ENCODE measurements at regions not wholly inside any gene's neighbourhood (a gene's known extent, or its start where the extent isn't known, plus 50 kb on each side); places are given as distances from the start of the nearest gene placed in this dataset.

DNA sequence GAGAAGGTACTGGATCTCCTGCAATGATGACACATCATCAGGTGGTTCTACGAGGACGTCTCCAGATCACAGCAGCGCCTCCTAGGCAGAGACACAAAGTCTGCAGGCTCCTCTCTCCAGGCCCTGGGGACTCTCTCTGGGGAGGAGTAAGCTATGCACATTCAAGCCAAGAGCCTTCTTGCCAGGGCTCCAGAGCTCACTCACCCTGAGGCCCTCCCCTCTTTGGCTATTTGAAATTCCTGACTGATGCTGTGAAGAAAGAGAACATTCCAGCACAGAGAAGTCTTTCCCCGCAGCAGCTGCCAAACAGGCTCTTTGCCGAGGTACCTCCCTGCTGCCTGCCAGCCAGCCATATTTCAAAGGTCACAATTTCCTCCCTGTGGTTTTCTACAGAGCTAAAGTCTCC, 204.9 kb downstream of the CSNK2A3 start:
- ChIA-PET POLR2A (interaction anchor here (0.7 kb wide), 1 partner anchor 103 kb away, joined by 3 read pairs; no protein-coding TSS in a partner anchor), CTCF (interaction anchor here (0.6 to 3.2 kb wide), 10 partner anchors 8 to 640 kb away, joined by 3 to 30 read pairs (median 4); no protein-coding TSS in a partner anchor)
- TF ChIP-seq, protein P1, sequence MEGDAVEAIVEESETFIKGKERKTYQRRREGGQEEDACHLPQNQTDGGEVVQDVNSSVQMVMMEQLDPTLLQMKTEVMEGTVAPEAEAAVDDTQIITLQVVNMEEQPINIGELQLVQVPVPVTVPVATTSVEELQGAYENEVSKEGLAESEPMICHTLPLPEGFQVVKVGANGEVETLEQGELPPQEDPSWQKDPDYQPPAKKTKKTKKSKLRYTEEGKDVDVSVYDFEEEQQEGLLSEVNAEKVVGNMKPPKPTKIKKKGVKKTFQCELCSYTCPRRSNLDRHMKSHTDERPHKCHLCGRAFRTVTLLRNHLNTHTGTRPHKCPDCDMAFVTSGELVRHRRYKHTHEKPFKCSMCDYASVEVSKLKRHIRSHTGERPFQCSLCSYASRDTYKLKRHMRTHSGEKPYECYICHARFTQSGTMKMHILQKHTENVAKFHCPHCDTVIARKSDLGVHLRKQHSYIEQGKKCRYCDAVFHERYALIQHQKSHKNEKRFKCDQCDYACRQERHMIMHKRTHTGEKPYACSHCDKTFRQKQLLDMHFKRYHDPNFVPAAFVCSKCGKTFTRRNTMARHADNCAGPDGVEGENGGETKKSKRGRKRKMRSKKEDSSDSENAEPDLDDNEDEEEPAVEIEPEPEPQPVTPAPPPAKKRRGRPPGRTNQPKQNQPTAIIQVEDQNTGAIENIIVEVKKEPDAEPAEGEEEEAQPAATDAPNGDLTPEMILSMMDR (IDR thresholded peaks at IDR 0.05; ENCODE audit: insufficient read depth, low read length, missing control alignments) = peak; percentile 49
- peak; percentile 79 for DNase-seq (ENCODE audit: low read depth, low spot score)
- H3K4me3 ChIP-seq (ENCODE audit: low read depth, low read length) = no peak overlapping the region

DNA sequence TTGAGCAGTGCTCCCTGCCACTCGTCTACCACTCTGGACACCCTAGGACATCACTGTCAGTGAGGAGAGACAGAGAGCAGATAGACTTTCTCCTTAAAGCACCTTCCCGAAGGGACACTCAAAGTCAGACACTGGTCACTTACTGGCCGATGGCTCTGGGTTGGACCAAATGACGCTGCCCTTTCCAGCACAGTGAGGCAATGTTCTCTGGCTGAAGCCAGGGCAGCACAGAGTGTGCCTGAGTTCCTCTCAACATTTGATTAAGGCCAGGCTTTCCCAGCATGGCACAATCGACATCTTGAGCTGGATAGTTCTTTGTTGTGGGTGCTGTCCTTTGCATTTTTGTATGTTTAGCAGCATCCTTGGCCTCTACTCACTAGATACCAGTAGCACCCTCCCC, 206.2 kb downstream of the CSNK2A3 start:
- DNase-seq (ENCODE audit: low read depth, low spot score) = no peak
- H3K4me3 ChIP-seq (ENCODE audit: low read depth, low read length) = no peak overlapping the region
- ChIA-PET POLR2A (no interaction called here), CTCF (interaction anchor here (0.8 to 3.2 kb wide), 6 partner anchors 8 to 641 kb away, joined by 3 to 30 read pairs (median 4); no protein-coding TSS in a partner anchor)
- TF ChIP-seq, protein P1 (IDR thresholded peaks at IDR 0.05; ENCODE audit: insufficient read depth, low read length, missing control alignments) = no peak

DNA sequence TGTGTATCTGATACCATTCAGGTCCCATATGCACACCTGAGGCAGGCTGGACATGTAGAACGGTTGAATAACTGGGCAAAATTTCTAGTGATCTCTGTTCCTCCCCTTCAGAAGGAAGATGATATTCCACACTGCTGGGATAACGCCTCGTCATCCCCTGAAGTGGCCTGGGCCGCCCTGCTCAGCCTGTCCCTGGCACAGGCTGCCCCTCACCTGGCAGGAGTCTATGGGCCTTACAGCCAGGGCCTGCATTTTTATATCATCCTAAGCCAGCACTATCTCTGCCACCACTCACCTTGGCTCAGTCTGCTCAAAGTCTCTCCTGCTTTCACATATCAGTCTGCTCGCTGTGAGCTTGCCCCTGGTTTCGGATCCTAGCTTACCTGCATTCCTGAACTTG, 209.2 kb downstream of the CSNK2A3 start:
- TF ChIP-seq, protein P1 (IDR thresholded peaks at IDR 0.05; ENCODE audit: insufficient read depth, low read length, missing control alignments) = no peak
- POLR2A ChIA-PET = no interaction called here
- DNase-seq (ENCODE audit: low read depth, low spot score) = no peak
- no peak overlapping the region for H3K4me3 ChIP-seq (ENCODE audit: low read depth, low read length)
- CTCF ChIA-PET = interaction anchor here (1.1 kb wide), 1 partner anchor 13 kb away, joined by 3 read pairs; no protein-coding TSS in a partner anchor

DNA sequence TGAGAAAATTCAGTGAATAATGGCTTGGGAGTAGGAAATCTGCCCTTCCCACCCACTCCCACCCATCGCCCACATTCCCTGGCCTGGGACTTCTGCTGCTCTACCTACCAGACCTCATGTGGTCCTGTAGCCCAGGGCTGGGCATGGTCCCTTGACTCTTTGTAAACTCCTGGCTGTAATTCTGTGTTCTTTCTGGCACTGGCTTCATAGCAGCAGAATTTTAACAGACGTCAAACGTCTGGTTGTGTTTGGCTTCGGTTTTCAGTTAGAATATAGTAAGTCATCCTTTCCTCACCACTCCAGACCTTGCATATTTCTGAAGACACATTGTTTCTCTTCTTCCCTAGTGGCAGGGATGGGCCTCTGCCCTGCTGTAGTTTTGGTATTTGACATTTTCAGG, 210.6 kb downstream of the CSNK2A3 start:
- H3K4me3 ChIP-seq (ENCODE audit: low read depth, low read length) = no peak overlapping the region
- ChIA-PET POLR2A (no interaction called here), CTCF (no interaction called here)
- TF ChIP-seq, protein P1 (IDR thresholded peaks at IDR 0.05; ENCODE audit: insufficient read depth, low read length, missing control alignments) = no peak
- DNase-seq (ENCODE audit: low read depth, low spot score) = no peak

DNA sequence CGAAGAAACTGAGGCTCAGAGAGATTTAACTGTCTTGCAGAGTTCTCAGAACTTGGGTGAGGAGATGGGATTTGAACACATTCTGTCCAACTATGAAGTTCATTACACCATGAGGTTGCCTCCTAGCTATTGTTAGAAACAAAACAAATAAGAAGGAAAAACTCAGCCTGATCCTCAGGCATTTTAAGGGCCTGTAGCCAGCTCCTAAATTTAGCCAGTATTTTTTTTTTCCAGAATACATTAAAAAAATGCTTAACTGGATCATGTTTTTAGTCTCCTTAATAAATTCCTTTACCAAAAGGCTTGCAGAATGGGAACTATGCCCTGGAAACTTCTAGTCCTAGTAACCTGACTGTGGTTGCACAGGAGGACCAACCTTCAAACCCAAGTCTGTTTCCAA, 212.0 kb downstream of the CSNK2A3 start:
- TF ChIP-seq, protein P1 (IDR thresholded peaks at IDR 0.05; ENCODE audit: insufficient read depth, low read length, missing control alignments) = no peak
- CTCF ChIA-PET = interaction anchor here (1.3 to 1.6 kb wide), 2 partner anchors 14 to 28 kb away, joined by 3 to 6 read pairs; no protein-coding TSS in a partner anchor
- POLR2A ChIA-PET = no interaction called here

DNA sequence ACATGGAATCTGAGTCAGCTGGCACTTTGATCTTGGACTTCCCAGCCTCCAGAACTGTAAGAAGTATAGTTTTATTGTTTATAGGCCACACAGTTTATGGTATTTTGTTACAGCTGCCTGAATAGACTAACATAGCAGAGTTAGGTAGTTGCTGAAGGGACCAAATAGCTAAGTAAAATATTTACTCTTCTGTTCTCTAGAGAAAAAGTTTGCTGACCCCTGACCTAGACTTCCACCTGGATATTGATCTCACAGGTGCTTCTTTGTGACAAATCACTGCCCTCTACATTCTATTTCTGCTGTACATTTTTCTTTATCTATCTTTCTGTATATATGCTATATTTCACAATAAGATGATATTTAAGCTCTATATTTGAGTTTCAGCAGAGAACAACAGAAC, 212.5 kb downstream of the CSNK2A3 start:
- ChIA-PET POLR2A (no interaction called here), CTCF (interaction anchor here (1.3 to 1.6 kb wide), 2 partner anchors 15 to 28 kb away, joined by 3 to 6 read pairs; no protein-coding TSS in a partner anchor)

More for the DNA sequence above, 212.0 kb downstream of the CSNK2A3 start:
- DNase-seq (ENCODE audit: low read depth, low spot score) = no peak
- H3K4me3 ChIP-seq (ENCODE audit: low read depth, low read length) = no peak overlapping the region

More for the DNA sequence above, 212.5 kb downstream of the CSNK2A3 start:
- no peak for DNase-seq (ENCODE audit: low read depth, low spot score)
- no peak overlapping the region for H3K4me3 ChIP-seq (ENCODE audit: low read depth, low read length)
- TF ChIP-seq, protein P1 (IDR thresholded peaks at IDR 0.05; ENCODE audit: insufficient read depth, low read length, missing control alignments) = no peak
